GM19043 (cell line): ENCODE measurements at regions not wholly inside any gene's neighbourhood (a gene's known extent, or its start where the extent isn't known, plus 50 kb on each side); places are given as distances from the start of the nearest gene placed in this dataset.

Experiments used
- ATAC-seq: cut with Tn5 transposase; IDR thresholded peaks from one replicate; pipeline ENCODE4 v1.9.1; 2021; ENCODE audit warnings: low read depth; ENCODE audit not compliant: unreplicated experiment

DNA sequence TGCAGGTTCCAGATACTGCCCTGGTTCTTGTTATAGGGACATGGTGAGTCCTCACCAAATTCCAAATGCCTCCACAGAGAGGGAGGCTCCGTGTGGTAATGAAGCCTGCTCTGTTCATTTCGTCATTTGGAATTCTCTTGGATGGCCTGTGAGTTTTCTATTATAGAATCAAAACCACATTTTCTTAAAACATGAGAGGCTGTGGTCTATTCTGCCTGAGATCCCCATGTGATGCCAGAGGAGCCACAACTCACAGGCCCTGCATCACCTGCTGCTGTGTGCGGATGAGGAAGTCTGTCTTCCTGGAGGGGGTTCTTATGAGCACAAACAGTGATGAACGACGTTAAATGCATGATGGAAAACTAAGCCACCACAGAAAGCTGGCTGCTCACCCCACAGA is 264.4 kb downstream of the UQCRFS1 start:
- ATAC-seq: no peak

DNA sequence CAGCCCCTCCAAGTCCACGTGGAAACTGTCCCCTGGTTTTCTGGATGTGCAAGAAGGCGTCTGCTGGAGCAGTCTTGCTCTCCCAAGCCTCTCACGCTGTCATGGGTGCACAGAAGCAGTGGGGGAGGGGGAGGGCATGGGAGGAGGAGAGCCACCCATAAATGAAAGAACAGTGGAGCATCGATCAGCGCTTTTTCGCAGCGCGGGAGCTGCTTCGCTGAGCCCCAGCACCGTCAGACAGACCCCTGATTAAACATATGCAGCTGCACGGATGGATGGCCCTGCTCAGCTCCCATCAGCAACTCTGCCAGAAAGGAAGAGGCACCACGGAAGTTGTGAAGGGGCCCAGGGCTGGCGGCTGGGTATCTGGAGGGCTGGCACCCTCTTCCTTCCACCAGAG is 264.9 kb downstream of the UQCRFS1 start:
- ATAC-seq: no peak

DNA sequence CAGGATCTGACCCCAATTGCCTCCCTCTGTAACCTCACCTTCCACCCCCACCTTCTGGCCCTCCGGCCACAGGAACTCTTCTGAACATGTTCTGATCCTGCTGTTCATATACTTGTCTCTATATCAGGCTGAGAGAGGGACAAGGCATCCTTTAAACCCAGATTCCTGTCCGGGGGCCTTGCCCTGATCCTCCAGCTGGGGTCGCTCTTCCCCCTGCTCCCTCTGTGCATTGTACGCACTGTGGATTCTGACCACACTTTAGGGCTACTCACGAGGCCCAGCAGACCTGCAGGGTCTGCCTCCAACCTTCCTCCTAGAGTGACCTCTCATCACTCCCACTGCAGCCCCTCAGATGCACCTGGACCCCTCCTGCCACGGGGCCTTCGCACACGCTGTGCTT is 269.3 kb downstream of the UQCRFS1 start:
- ATAC-seq: no peak

DNA sequence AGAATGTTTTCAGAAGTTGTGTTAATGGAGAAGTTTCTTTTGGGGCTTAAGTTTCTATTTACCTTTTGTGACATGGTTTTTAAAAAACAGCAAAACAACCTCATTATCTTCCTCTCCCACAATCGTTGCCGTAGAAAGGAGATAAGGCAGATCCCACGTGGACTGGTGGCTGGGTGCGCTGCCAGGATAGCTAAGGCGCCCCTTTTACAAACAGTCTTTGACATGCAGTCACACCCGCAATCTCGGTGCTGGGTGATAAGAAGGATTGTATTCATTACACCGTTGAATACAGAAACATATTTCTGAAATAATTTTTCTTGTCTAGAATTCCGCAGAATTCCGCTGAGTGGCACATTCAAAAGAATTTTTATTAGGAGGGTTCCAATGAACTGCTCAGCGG is 271.1 kb downstream of the UQCRFS1 start:
- no peak for ATAC-seq

- ATAC-seq: no peak
Observed at GRCh38 chr19:28940751-28941500, 272.0 kb downstream of the UQCRFS1 start.

- ATAC-seq: no peak
Observed at GRCh38 chr19:28939236-28939635, 273.7 kb downstream of the UQCRFS1 start.

DNA sequence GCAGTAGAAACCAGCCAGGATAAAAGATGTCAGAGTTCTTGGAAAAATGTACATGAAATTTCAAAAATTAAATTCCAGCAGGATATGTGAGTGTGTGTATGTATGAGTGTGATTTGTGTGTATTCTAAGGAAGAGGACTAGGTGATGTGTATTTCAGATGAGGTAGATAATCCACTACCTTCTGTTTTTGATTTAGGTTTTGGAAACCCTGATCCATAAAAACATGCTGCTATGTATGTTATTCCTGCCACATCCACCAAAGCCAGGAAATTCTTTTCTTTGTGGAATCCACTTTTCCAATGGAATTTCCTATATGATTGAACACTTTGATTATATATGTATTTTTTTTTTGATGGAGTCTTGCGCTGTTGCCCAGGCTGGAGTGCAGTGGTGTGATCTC is 276.9 kb downstream of the UQCRFS1 start:
- no peak for ATAC-seq

- no peak for ATAC-seq
Observed at GRCh38 chr19:28934631-28935030, 278.3 kb downstream of the UQCRFS1 start.

DNA sequence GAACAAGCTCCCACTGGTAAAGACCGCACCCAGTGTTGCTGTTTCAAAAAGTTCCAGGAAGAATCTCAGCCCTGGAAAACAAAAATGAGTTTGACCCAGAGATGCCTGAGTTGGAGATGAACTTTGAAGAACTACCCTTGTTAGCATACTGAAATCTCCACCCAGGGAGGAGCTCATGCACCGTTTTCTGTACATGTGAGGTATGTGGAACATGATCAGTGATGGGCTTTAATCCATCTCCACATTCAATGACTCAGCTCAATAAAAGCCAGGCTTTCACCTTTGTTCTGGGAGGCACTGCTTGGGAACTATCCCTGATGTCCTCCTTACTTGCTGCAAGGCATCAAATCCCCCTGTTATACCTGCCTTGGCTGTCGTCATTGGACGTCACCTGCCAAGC is 279.9 kb downstream of the UQCRFS1 start:
- no peak for ATAC-seq

- no peak for ATAC-seq
Observed at GRCh38 chr19:28932446-28932845, 280.5 kb downstream of the UQCRFS1 start.

GRCh38 chr19:28929006-28929405 is 283.9 kb downstream of the UQCRFS1 start:
- no peak for ATAC-seq

GRCh38 chr19:28927456-28927855 is 285.5 kb downstream of the UQCRFS1 start:
- no peak for ATAC-seq

- no peak for ATAC-seq
Observed at GRCh38 chr19:28920269-28921066, 292.5 kb downstream of the UQCRFS1 start.

DNA sequence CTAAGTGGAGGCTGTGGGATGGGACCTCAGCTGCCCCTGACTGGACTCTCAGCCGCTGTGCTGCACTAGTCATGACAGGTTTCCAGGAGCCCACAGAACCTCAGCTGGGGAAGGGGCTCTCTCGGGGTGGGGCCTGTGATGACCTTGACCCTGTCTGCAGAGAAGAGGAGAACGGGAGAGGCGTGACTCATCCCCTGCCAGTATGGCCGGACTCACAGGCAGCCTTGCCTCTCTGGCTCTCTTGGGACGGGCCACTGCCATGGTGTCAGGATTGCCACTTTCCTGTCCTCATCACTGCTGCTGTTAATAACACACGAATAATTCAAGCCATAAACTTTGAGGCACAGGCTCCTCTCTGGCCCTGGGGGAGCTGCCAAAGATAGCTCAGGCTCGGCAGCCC is 295.3 kb downstream of the UQCRFS1 start:
- no peak for ATAC-seq

DNA sequence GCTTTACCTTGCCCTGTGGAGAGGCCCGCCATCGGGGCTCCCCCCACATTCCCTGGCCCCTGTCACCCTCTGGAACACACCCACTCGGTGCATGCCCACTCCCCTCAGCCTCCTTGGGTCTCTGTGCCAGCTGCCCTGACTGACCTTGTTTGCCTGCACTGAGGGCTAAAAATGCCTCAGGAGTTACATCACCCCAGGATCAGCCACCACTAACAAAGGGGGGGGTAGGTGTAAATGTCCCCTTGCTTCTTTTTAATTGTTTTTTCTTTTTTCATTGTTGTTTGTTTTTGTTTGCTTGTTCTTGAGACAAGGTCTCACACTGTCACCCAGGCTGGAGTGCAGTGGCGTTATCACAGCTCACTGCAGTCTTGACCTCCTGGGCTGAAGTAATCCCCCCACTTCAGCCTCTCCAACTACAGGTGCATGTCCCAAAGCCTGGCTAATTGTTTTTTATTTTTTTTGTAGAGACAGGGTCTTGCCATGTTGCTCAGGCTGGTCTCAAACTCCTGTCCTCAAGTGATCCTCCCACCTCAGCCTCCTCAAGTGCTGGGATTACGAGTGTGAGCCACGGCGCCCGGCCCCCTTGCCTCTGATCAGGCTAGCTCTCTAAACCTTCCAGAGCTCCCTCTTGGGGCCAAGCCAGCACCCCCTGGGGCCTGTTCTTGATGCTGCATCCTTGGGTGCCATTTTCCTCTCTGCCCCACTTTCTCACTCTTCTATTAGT is 297.1 kb downstream of the UQCRFS1 start:
- no peak for ATAC-seq

GRCh38 chr19:28915202-28915601 is 297.7 kb downstream of the UQCRFS1 start:
- no peak for ATAC-seq

DNA sequence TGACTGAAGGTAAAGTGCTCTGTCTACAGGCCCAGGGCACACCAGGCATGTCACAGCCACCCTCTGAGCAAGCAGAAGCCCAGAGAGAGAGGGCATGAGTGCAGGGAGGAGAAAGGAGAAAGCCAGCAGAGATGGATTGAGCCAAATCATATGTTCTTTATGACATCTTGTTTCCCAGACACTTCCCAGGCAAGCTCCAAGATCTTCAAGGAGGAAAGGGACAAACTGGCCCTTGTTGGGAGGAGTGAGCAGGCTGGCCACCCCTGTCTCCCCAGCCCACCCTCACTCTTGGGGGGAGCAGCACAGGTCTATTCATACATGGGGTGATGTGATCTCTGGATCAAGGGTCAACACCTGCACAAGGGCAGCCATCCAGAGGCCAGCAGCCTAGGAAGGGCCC is 298.8 kb downstream of the UQCRFS1 start:
- ATAC-seq: no peak

DNA sequence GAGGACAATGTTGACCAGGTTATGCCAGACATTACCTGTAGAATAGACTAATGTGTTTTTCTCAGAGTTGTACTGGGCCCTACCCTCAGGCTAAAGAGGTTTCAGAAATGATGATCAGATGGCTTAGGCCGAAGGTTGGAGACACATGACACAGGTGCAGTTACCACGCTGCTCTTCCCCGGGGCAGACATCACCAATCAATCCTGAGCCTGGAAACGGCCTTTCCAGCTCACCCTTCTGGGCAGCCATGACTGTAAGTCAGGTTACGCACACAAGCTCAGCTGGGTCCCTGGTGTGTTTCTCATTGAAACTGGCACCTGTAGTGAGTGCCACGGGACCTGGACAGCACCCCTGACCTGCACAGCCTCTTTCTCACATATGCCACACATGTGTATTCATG is 299.3 kb downstream of the UQCRFS1 start:
- ATAC-seq: no peak

GRCh38 chr19:28908941-28909340 is 304.0 kb downstream of the UQCRFS1 start:
- ATAC-seq: no peak

DNA sequence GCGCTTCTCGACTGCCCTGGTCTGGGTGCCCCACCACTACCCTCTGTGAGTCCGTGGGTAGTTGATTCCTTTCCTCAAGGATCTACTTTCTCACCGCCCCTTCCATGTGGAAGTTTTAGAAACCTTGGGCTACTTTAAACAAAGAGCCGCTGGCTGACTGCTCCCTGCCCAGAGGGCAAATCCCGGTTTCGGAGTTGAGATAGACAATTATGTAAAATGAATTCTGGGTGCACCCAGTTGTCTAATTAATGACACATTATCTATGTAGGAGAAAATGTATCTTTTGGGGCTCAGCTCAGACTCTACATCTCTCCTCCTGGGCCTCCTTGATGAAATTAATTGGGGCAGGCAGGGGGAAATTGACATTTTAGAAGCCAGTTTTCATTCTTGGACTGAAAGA is 305.4 kb downstream of the UQCRFS1 start:
- no peak for ATAC-seq

DNA sequence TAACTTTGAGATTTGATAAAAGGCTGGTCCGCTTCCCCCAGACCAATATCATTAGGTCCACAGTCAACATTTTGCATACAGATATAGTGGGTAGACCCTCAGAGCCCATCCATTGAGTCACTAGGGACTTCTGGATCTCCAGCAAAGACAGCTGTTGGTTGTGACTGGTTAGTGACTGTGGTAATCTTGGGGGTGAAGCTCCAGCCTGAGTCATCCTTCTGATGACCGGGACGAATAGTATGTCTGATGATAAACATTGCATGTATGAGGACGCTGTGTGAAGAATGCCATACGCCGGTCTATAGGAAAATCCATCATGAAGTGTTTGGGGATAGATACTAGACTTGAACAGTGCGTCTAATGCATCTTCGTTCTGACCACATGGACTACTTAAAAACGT is 307.0 kb downstream of the UQCRFS1 start:
- ATAC-seq: no peak
